HG02840 (cell line): ENCODE measurements at regions not wholly inside any gene's neighbourhood (a gene's known extent, or its start where the extent isn't known, plus 50 kb on each side); places are given as distances from the start of the nearest gene placed in this dataset.

ENCODE experiments used
- ATAC-seq: cut with Tn5 transposase; IDR thresholded peaks from one replicate; pipeline ENCODE4 v1.9.1; 2021; ENCODE audit warnings: mild to moderate bottlenecking, moderate library complexity, moderate number of reproducible peaks; ENCODE audit not compliant: unreplicated experiment, low FRiP score

DNA sequence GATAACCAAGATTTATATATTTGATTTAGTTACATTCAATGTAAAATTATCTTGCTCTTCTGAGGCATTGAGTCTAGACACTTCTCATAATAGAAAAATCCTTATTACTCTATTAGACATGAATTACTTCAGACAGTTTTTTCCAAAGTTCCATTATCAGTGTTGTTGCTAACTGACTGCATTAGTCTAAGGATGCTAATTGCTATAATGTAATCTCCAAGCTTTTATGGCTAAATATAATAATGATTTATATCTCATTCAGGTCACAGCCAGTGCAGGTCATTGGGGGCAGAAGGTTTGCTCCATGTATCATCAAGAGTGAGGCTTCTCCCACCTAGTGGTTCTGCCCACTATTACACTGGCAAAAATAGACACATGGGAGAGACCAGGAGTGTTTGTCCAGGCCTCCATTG is 377.2 kb upstream of the DDI1 start:
- no peak for ATAC-seq

GRCh38 chr11:103659743-103660142 is 376.7 kb upstream of the DDI1 start:
- no peak for ATAC-seq

DNA sequence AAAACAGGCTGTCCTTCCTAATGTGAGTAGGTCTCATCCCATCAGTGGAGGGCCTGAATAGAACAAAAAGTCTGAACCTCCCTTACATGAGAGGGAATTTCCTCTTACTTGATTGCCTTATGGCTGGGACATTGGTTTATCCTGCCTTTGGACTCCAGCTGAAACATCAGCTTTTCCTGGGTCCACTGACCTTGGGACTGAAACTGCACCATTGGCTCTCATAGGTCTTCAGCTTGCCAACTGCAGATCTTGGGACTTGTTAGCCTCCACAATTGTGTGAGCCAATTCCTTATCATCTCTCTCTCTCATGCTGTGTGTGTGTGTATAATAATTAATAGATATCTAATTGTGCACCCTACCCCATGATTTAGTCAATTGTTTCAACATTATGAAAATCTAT is 375.3 kb upstream of the DDI1 start:
- no peak for ATAC-seq

GRCh38 chr11:103661991-103662390 is 374.4 kb upstream of the DDI1 start:
- no peak for ATAC-seq

DNA sequence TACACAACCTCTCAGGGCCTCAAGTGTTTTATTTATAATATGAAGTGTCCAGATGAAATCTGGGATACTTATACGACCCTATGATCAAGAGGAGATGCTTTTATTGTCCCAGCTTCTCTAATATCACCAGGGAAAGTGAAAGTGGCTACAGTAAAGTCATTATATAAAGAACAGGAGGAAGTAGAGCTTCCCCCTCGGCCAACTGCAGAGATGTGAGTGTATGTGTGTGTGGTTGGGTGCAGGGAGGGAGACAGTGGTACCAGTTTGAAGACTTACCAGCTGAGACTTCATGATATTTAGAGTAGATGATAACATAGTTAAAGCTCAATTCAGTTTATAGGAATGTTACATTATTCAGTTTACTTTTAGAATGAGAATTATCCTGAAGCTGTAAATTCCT is 373.6 kb upstream of the DDI1 start:
- ATAC-seq: no peak

GRCh38 chr11:103668859-103669258 is 367.6 kb upstream of the DDI1 start:
- ATAC-seq: no peak

GRCh38 chr11:103671143-103671651 is 365.2 kb upstream of the DDI1 start:
- ATAC-seq: no peak

GRCh38 chr11:103673773-103674172 is 362.7 kb upstream of the DDI1 start:
- ATAC-seq: no peak

- ATAC-seq: no peak
These were observed 360.0 kb upstream of the DDI1 start for GRCh38 chr11:103676413-103676812.

- no peak for ATAC-seq
These were observed 355.6 kb upstream of the DDI1 start for GRCh38 chr11:103680826-103681225.

DNA sequence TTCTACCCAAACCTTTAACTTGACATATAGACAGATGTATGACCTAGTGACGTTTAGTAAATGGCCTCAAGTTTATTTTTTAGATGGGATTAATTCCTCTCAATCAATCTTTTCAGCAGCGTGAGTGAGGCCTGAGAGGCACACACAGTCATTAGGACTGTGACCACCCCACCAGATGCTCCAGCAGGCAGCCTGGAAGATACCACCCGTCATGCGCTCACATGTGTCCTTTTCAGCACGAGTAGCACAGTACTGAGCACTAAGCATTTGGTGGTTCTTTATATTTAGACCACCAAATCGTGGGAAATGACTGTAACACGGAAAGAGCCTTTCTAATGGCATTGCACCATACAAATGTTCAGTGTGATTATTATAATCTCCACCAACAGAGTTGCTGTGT is 354.6 kb upstream of the DDI1 start:
- peak; percentile 11 for ATAC-seq

- ATAC-seq: peak; percentile 84
These were observed 353.9 kb upstream of the DDI1 start for GRCh38 chr11:103682318-103683184.

DNA sequence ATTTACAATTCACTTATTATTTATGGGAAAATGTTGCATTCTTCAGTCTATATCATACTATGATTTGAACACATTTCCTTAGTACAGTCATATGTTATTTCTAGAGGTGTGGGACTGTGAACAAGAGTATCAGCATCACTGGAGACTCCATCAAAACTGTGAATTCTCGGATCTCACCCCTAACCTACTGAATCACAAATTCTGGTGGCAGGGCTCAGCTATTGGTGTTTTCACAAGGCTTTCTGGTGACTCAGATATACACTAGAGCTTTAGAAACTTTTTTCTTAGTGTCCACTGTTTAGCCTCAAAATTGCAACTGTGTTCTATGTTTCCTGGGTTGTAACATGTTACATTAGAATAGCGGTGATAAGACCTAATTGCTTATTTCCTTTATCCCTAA is 352.9 kb upstream of the DDI1 start:
- no peak for ATAC-seq

GRCh38 chr11:103688924-103689323 is 347.5 kb upstream of the DDI1 start:
- no peak for ATAC-seq

DNA sequence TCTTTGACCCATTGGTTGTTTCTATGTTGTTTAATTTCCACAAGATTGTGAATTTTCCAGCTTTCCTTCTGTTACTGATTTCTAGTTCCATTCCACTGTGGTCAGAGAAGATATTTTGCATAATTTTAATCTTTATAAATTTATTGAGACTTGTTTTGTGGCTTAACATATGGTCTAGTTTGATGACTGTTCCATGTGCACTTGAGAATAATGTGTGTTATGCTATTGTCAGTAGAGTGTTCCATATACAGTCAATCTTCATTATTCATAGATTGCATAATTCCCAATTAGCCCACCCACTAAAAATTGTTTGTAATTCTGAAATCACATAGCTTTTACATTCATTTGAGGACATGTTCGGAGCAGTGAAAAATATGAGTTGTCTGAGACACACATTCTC is 346.1 kb upstream of the DDI1 start:
- ATAC-seq: no peak

- ATAC-seq: no peak
These were observed 340.3 kb upstream of the DDI1 start for GRCh38 chr11:103696123-103696522.

DNA sequence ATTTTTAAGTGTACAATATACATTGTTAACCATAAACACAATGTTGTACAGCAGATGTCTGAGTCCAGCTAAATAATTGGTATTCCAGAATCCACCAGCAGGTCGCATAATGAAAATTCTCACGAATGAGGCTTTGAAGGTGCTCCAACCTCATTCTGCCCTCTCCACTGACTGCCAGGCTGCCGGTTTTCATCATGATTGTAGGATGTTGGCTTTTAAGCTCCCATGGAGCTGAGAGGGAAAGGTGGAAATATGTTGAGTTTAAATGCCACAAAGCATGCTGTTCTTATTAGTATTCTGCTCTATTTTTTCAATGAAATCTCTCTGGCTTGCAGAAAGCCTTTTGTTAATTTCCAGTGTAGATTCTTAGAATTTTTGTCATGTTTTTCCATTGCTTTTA is 337.2 kb upstream of the DDI1 start:
- ATAC-seq: no peak

DNA sequence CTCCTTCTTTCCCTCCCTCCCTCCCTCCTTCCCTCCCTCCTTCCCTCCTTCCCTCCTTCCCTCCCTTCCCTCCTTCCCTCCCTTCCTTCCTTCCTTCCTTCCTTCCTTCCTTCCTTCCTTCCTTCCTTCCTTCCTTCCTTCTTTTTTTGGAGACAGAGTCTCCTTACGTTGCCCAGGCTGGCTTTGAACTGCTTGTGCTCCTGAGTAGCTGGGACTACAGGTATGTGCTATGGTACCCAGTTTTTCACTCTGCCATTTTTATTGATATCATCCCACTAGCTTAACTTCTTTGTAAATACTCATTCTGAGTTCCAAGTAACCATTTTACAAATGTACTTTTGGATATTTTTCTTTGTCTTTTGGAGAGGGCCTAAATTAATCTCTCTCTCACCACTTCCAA is 336.8 kb upstream of the DDI1 start:
- no peak for ATAC-seq

DNA sequence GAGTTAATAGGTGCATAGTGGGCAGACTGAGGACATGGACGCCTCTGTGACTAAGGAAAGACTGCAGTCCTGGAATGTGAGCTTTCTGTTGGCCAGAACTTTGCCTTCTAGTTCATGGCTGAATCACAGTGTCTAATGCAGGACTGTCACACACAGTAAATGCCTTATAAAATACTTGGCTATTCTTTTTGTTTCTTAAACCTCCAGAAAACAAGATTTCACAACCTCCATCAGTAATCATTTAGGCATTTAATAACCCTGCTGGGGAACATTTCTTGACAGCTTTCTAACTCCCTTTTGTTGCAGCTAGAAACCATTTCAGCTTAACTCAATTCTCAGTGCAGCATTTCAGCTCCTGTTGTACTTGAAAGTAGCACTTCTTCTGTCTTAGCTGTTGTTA is 335.8 kb upstream of the DDI1 start:
- ATAC-seq: no peak

DNA sequence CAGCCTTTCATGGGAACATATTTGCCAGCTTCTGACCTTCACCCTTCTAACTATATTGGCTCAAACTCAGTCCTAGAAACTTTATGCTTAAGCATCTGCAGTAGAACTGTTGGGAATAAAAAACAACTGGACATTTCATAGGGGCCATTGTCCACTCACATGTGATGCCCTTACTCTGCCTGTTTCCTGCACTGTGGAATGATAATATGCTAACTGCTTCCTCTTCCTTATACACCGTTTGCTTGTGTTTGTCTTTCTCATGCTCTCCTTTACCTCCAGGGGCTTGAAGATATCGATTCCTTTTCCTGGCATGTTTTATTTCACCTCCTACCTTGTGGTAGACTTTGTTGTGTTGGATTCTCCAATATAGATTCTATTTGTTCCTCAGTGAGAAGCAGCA is 333.0 kb upstream of the DDI1 start:
- no peak for ATAC-seq

- ATAC-seq: no peak
These were observed 332.5 kb upstream of the DDI1 start for GRCh38 chr11:103703954-103704353.

- no peak for ATAC-seq
These were observed 330.8 kb upstream of the DDI1 start for GRCh38 chr11:103705642-103706041.
